PC-3 (cell line): ENCODE measurements at regions not wholly inside any gene's neighbourhood (a gene's known extent, or its start where the extent isn't known, plus 50 kb on each side); places are given as distances from the start of the nearest gene placed in this dataset.

Source experiments
- ATAC-seq: fragments of 200-7000 bp; cut with Tn5 transposase; 2 replicates; pipeline ENCODE4 v1.9.1; 2020; ENCODE audit warnings: mild to moderate bottlenecking, moderate library complexity
- BruUV-seq: library from RNA; stranded (reverse); fragments of 400-500 nt; replicated peaks from 2 replicates; lab custom pipeline; 2021; lab: Mats Ljungman, UMichigan
- CTCF ChIA-PET: fragments of 300-600 bp; sonication (Branson Sonifier 250); formaldehyde crosslinking; loops from one replicate; lab custom pipeline; 2022; ENCODE audit warnings: antibody characterized with exemption; lab: Charles Lee
- POLR2A ChIA-PET: fragments of 300-600 bp; sonication (Branson Sonifier 250); formaldehyde crosslinking; loops from one replicate; lab custom pipeline; 2022; ENCODE audit warnings: antibody characterized with exemption; ENCODE audit not compliant: unreplicated experiment; lab: Charles Lee
- DNase-seq: peaks from one replicate; pipeline ENCODE4 v3.0.0-alpha.2; 2015
- H2AFZ ChIP-seq: fragments of 300-600 bp; sonication (generic); 2 replicates; pipeline ENCODE4 v1.6.0; 2016; ENCODE audit warnings: antibody characterized with exemption, low read length
- H3F3A ChIP-seq: fragments of 300-600 bp; sonication (generic); one replicate; pipeline ENCODE4 v1.6.0; 2017; ENCODE audit warnings: antibody characterized with exemption, low read length, control low read depth, mild to moderate bottlenecking; ENCODE audit not compliant: unreplicated experiment
- H3K27ac ChIP-seq: fragments of 300-600 bp; sonication (generic); 2 replicates; pipeline ENCODE4 v1.5.1; 2016; ENCODE audit warnings: mild to moderate bottlenecking, low read length
- H3K27me3 ChIP-seq: fragments of 300-600 bp; sonication (generic); 2 replicates; pipeline ENCODE4 v1.6.1; 2016; ENCODE audit warnings: low read length, mixed read lengths
- H3K36me3 ChIP-seq: fragments of 300-600 bp; sonication (generic); 2 replicates; pipeline ENCODE4 v1.6.1; 2016; ENCODE audit warnings: low read depth, mixed run types, low read length, mixed read lengths
- H3K4me1 ChIP-seq: fragments of 300-600 bp; sonication (generic); 2 replicates; pipeline ENCODE4 v1.5.1; 2016; ENCODE audit warnings: low read length; ENCODE audit not compliant: insufficient read depth
- H3K4me2 ChIP-seq: fragments of 300-600 bp; sonication (generic); 2 replicates; pipeline ENCODE4 v1.6.0; 2016; ENCODE audit warnings: low read length
- H3K4me3 ChIP-seq: fragments of 300-600 bp; sonication (generic); 2 replicates; pipeline ENCODE4 v1.5.1; 2016; ENCODE audit warnings: mild to moderate bottlenecking, low read length, mixed read lengths
- H3K79me2 ChIP-seq: fragments of 300-600 bp; sonication (generic); 2 replicates; pipeline ENCODE4 v1.6.1; 2017; ENCODE audit warnings: low read length, mixed read lengths
- H3K9ac ChIP-seq: fragments of 300-600 bp; sonication (generic); 2 replicates; pipeline ENCODE4 v1.6.0; 2016; ENCODE audit warnings: mild to moderate bottlenecking, low read length
- H3K9me2 ChIP-seq: fragments of 300-600 bp; sonication (generic); replicated peaks from 2 replicates; pipeline ENCODE4 v1.6.1; 2016; ENCODE audit warnings: mixed run types, low read length, mixed read lengths
- H3K9me3 ChIP-seq: fragments of 300-600 bp; sonication (generic); 2 replicates; pipeline ENCODE4 v1.6.1; 2016; ENCODE audit warnings: low read length, mixed read lengths
- H4K20me1 ChIP-seq: fragments of 300-600 bp; sonication (generic); 2 replicates; pipeline ENCODE4 v1.6.1; 2016; ENCODE audit warnings: low read length, mixed read lengths
- EZH2 ChIP-seq: fragments of 300-600 bp; sonication (generic); IDR thresholded peaks from one replicate; pipeline ENCODE4 v1.6.1; 2017; ENCODE audit warnings: antibody characterized with exemption, mild to moderate bottlenecking, low read length; ENCODE audit not compliant: unreplicated experiment
- EZH2phosphoT487 ChIP-seq: fragments of 300-600 bp; sonication (generic); IDR thresholded peaks from 2 replicates; pipeline ENCODE4 v1.6.1; 2018; ENCODE audit warnings: mild to moderate bottlenecking, antibody characterized with exemption, low read length, borderline replicate concordance
- intact Hi-C: fragments of 100-400 bp; cut with micrococcal nuclease; formaldehyde crosslinking; loops from 2 replicates; pipeline ENCODE4 v1.9.0; 2023
- TF ChIP-seq, protein P1 (sequence below): fragments of 300-600 bp; sonication (generic); conservative IDR thresholded peaks from 2 replicates; pipeline ENCODE4 v1.5.1; 2017; ENCODE audit warnings: antibody characterized with exemption, low read depth, mild to moderate bottlenecking, low read length

GRCh38 chr13:31896427-31896826 is 135.1 kb upstream of the FRY start:
- intact Hi-C loops, result no loop called here
- Histone ChIP-seq H3K27ac (no peak overlapping the region), H2AFZ (no peak overlapping the region), H3K36me3 (no peaks in the 10 kb centered on the region), H3K9me2 (no peaks in the 10 kb centered on the region), H3K4me1 (no peaks in the 10 kb centered on the region), H3K79me2 (no peaks in the 10 kb centered on the region), H3K9ac (no peak overlapping the region), H4K20me1 (no peaks in the 10 kb centered on the region), H3K27me3 (0 out of 2 replicates have a peak, but pooled peaks cover 4% of the 10 kb centered on the region), H3K9me3 (no peaks in the 10 kb centered on the region), H3K4me3 (no peak overlapping the region), H3F3A (no peaks in the 10 kb centered on the region), H3K4me2 (no peak overlapping the region)
- ChIA-PET CTCF (no interaction called here), POLR2A (no interaction called here)
- TF ChIP-seq EZH2 (no peak), EZH2phosphoT487 (no peak)
- TF ChIP-seq, protein P1, sequence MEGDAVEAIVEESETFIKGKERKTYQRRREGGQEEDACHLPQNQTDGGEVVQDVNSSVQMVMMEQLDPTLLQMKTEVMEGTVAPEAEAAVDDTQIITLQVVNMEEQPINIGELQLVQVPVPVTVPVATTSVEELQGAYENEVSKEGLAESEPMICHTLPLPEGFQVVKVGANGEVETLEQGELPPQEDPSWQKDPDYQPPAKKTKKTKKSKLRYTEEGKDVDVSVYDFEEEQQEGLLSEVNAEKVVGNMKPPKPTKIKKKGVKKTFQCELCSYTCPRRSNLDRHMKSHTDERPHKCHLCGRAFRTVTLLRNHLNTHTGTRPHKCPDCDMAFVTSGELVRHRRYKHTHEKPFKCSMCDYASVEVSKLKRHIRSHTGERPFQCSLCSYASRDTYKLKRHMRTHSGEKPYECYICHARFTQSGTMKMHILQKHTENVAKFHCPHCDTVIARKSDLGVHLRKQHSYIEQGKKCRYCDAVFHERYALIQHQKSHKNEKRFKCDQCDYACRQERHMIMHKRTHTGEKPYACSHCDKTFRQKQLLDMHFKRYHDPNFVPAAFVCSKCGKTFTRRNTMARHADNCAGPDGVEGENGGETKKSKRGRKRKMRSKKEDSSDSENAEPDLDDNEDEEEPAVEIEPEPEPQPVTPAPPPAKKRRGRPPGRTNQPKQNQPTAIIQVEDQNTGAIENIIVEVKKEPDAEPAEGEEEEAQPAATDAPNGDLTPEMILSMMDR, result no peak
- no peak for DNase-seq
- no peak for ATAC-seq
- BruUV-seq, result no TSS peak

DNA sequence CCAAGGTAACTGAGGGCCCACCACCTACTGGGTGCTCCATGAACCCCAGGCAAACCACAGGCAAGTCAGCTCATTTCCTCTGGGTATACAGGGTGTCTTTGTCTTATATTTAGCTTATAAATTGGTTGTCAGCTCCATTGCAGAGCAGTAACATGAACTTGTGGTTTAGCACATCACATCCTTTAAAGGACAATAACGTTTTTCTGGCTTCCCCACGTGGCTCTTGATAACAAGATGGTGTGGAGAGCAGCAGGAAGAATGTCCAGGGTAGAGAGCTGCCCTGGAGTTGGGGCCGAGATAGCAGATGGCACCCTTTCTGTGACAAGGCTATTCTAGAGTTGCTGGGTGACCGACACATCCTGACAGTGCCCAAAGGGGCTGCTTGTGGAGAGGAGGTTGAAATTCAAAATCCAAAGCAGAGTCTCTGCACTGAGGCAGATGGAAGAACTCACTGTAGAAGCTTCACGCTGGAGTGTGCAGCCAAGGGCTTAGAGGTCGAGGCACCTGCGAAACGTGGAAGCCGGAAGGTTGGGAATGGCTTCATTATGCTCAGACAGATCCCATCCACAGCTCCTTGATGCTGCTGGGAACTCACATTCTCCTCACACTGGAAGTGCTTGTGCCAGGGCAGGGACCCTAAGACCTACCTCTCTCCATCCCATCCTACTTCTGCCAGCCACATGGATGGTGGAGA is 133.0 kb upstream of the FRY start:
- Histone ChIP-seq H2AFZ (no peak overlapping the region), H3K79me2 (no peaks in the 10 kb centered on the region), H3K27me3 (0 out of 2 replicates have a peak, but pooled peaks cover 4% of the 10 kb centered on the region), H3F3A (no peaks in the 10 kb centered on the region), H3K9me2 (no peaks in the 10 kb centered on the region), H3K4me1 (no peaks in the 10 kb centered on the region), H3K4me3 (no peak overlapping the region), H3K4me2 (no peak overlapping the region), H3K9ac (no peak overlapping the region), H3K27ac (no peak overlapping the region), H3K9me3 (no peaks in the 10 kb centered on the region), H3K36me3 (no peaks in the 10 kb centered on the region), H4K20me1 (no peaks in the 10 kb centered on the region)
- ATAC-seq, result no peak
- POLR2A ChIA-PET, result no interaction called here
- no TSS peak for BruUV-seq
- TF ChIP-seq EZH2, result no peak
- no peak for TF ChIP-seq EZH2phosphoT487
- TF ChIP-seq, protein P1, result no peak
- no peak for DNase-seq
- intact Hi-C loops, result no loop called here
- CTCF ChIA-PET, result no interaction called here

GRCh38 chr13:31901985-31902384 is 129.6 kb upstream of the FRY start:
- intact Hi-C loops, result no loop called here
- H4K20me1 ChIP-seq, result no peaks in the 10 kb centered on the region
- no peak overlapping the region for H2AFZ ChIP-seq
- H3K27ac ChIP-seq, result no peak overlapping the region
- ATAC-seq (no peak), DNase-seq (no peak)
- H3K4me3 ChIP-seq, result no peak overlapping the region
- H3K36me3 ChIP-seq, result no peaks in the 10 kb centered on the region
- ChIA-PET CTCF (no interaction called here), POLR2A (no interaction called here)
- H3K79me2 ChIP-seq, result no peaks in the 10 kb centered on the region
- no peaks in the 10 kb centered on the region for H3K9me2 ChIP-seq
- H3K9ac ChIP-seq, result no peak overlapping the region
- no TSS peak for BruUV-seq
- H3K9me3 ChIP-seq, result no peaks in the 10 kb centered on the region
- H3F3A ChIP-seq, result no peaks in the 10 kb centered on the region
- H3K27me3 ChIP-seq, result 0 out of 2 replicates have a peak, but pooled peaks cover 4% of the 10 kb centered on the region
- TF ChIP-seq EZH2, result no peak
- no peak for TF ChIP-seq EZH2phosphoT487
- TF ChIP-seq, protein P1, result no peak
- no peaks in the 10 kb centered on the region for H3K4me1 ChIP-seq
- H3K4me2 ChIP-seq, result no peak overlapping the region
